K562 (cell line): ENCODE measurements at regions not wholly inside any gene's neighbourhood (a gene's known extent, or its start where the extent isn't known, plus 50 kb on each side); places are given as distances from the start of the nearest gene placed in this dataset.

ENCODE experiments used
- ATAC-seq: fragments of 200-7000 bp; cut with Tn5 transposase; 3 replicates; pipeline ENCODE4 v1.9.1; 2020; ENCODE audit warnings: moderate library complexity
- BruUV-seq: library from RNA; stranded (reverse); fragments of 400-500 nt; replicated peaks from 2 replicates; lab custom pipeline; 2021; lab: Mats Ljungman, UMichigan
- CTCF ChIA-PET: fragments of 300-600 bp; formaldehyde crosslinking; extraction: SDS; loops from one replicate; lab custom pipeline; 2021; ENCODE audit warnings: low intra/inter-chr PET ratio; lab: Yijun Ruan, JAX
- POLR2A ChIA-PET: fragments of 300-600, 350-650 bp; sonication (Branson Sonifier 250); formaldehyde crosslinking; extraction: SDS; loops from one replicate; lab custom pipeline; 2021; ENCODE audit warnings: antibody characterized with exemption, inconsistent platforms; lab: Yijun Ruan, JAX
- DNase-seq, 4 experiments: peaks; one replicate each; pipeline versions ENCODE4 v3.0.0 to v3.0.0-alpha.2; 2011 to 2018; ENCODE audit warnings: low spot score in 3 of 4, mixed read lengths in 3 of 4; ENCODE audit errors: extremely low read depth in 1 of 4
- FAIRE-seq: peaks from 2 replicates; lab custom pipeline; 2011; peaks lifted over from hg19 to GRCh38; lab: Jason Lieb, UNC
- H2AFZ ChIP-seq: 2 replicates; pipeline ENCODE4 v1.6.0; 2011; ENCODE audit warnings: low read depth, low read length, control low read depth, inconsistent platforms
- H3K27ac ChIP-seq: fragments of 200-600 bp; 3 replicates; pipeline ENCODE4 v1.8.0; 2011; ENCODE audit warnings: low read depth, mild to moderate bottlenecking, control low read depth, inconsistent platforms, low read length, moderate library complexity, mixed read lengths; ENCODE audit errors: extremely low read depth
- H3K27me3 ChIP-seq, 2 experiments: fragments of 300-600 bp in 1 of 2; 2 replicates in 1 of 2; 3 replicates in 1 of 2; pipeline versions ENCODE4 v1.6.0 to v1.8.0; 2011; ENCODE audit warnings: inconsistent platforms in 2 of 2, low read length in 2 of 2, mild to moderate bottlenecking in 1 of 2, mixed read lengths in 1 of 2, moderate library complexity in 1 of 2; ENCODE audit not compliant: control insufficient read depth in 2 of 2, insufficient read depth in 2 of 2
- H3K36me3 ChIP-seq: fragments of 300-600 bp; 3 replicates; pipeline ENCODE4 v1.8.0; 2011; ENCODE audit warnings: mild to moderate bottlenecking, low read length, inconsistent platforms; ENCODE audit not compliant: control insufficient read depth, insufficient read depth
- H3K4me1 ChIP-seq, 2 experiments: fragments of 200-600 bp in 1 of 2; replicated peaks in 1 of 2; 2 replicates in 1 of 2; 3 replicates in 1 of 2; pipeline versions ENCODE4 v1.5.1 to v1.8.0; 2011; ENCODE audit warnings: inconsistent platforms in 2 of 2, low read length in 2 of 2, mild to moderate bottlenecking in 1 of 2, mixed read lengths in 1 of 2, moderate library complexity in 1 of 2; ENCODE audit not compliant: control insufficient read depth in 2 of 2, insufficient read depth in 2 of 2
- H3K4me2 ChIP-seq: 2 replicates; pipeline ENCODE4 v1.6.1; 2011; ENCODE audit warnings: low read length, control low read depth, inconsistent platforms, mixed read lengths; ENCODE audit not compliant: insufficient read depth
- H3K4me3 ChIP-seq: fragments of 200-600 bp; sonication (generic), shearing (Covaris generic); 2 replicates; pipeline ENCODE4 v1.5.1; 2016; ENCODE audit warnings: control low read depth, inconsistent platforms
- H3K79me2 ChIP-seq: fragments of 200-600 bp; 3 replicates; pipeline ENCODE4 v1.8.0; 2011; ENCODE audit warnings: low read length, inconsistent platforms; ENCODE audit not compliant: control insufficient read depth, insufficient read depth
- H3K9ac ChIP-seq, 2 experiments: 2 replicates each; pipeline versions ENCODE4 v1.6.0 to v1.6.1; 2011; ENCODE audit warnings: low read depth in 2 of 2, low read length in 2 of 2, control low read depth in 1 of 2, inconsistent platforms in 1 of 2, mild to moderate bottlenecking in 1 of 2, mixed read lengths in 1 of 2; ENCODE audit not compliant: insufficient read depth in 1 of 2
- H3K9me1 ChIP-seq: one replicate; pipeline ENCODE4 v1.6.0; 2011; ENCODE audit warnings: inconsistent platforms, mild to moderate bottlenecking, low read length, moderate library complexity; ENCODE audit not compliant: control insufficient read depth, insufficient read depth
- H3K9me3 ChIP-seq: replicated peaks from 2 replicates; pipeline ENCODE4 v1.5.1; 2011; ENCODE audit warnings: low read depth, low read length, inconsistent platforms; ENCODE audit not compliant: control insufficient read depth, insufficient read depth
- H4K20me1 ChIP-seq: replicated peaks from 2 replicates; pipeline ENCODE4 v1.6.1; 2011; ENCODE audit warnings: low read length, inconsistent platforms, mixed read lengths; ENCODE audit not compliant: control insufficient read depth, insufficient read depth
- CTCF ChIP-seq, 3 experiments: IDR thresholded peaks in 2 of 3; conservative IDR thresholded peaks in 1 of 3; 2 replicates each; pipeline ENCODE4 v1.5.1; 2011 to 2012; ENCODE audit warnings: low read length in 3 of 3, mild to moderate bottlenecking in 3 of 3, control low read depth in 2 of 3, improper control_type of control experiment in 1 of 3, inconsistent platforms in 1 of 3, low read depth in 1 of 3, mixed read lengths in 1 of 3, moderate library complexity in 1 of 3; ENCODE audit not compliant: insufficient read depth in 2 of 3
- ELK1 ChIP-seq: sonication (generic); formaldehyde crosslinking; IDR thresholded peaks from 2 replicates; pipeline ENCODE4 v1.8.1; 2022; ENCODE audit warnings: missing genetic modification reagents
- NCOA2 ChIP-seq, 2 experiments: fragments of 450-650 bp; IDR thresholded peaks; 2 replicates each; pipeline ENCODE4 v1.6.1; 2018; ENCODE audit warnings: mild to moderate bottlenecking in 2 of 2, moderate library complexity in 1 of 2; ENCODE audit not compliant: partially characterized antibody in 2 of 2
- POLR2A ChIP-seq: fragments of 450-650 bp; conservative IDR thresholded peaks from 2 replicates; pipeline ENCODE4 v1.6.1; 2016
- RFX5 ChIP-seq: IDR thresholded peaks from 2 replicates; pipeline ENCODE4 v1.6.1; 2011; ENCODE audit warnings: low read depth, mild to moderate bottlenecking, improper control_type of control experiment, low read length
- TCF7 ChIP-seq: sonication (generic); IDR thresholded peaks from 2 replicates; pipeline ENCODE4 v1.6.1; 2016; ENCODE audit warnings: antibody characterized with exemption, borderline replicate concordance
- XRCC5 ChIP-seq: fragments of 200-400 bp; formaldehyde crosslinking; IDR thresholded peaks from 2 replicates; pipeline ENCODE4 v1.6.1; 2017; ENCODE audit warnings: low read depth, mild to moderate bottlenecking, low read length
- ZSCAN29 ChIP-seq: fragments of 450-650 bp; IDR thresholded peaks from 2 replicates; pipeline ENCODE4 v1.6.1; 2017
- WGBS: fragments of 100-300 bp; shearing (Covaris generic); methylation state at CpG from one replicate; pipeline ENCODE4 v1.1.6; 2016; ENCODE audit warnings: low coverage, mixed read lengths; ENCODE audit not compliant: insufficient coverage; ENCODE audit errors: missing lambda C conversion rate; 5-methylcytosine and 5-hydroxymethylcytosine counted together
- in situ Hi-C: fragments of 300-500 bp; cut with MboI; formaldehyde crosslinking; loops from 4 replicates; pipeline ENCODE4 v1.15.0; 2018; ENCODE audit warnings: inconsistent platforms, mixed read lengths
- intact Hi-C: fragments of 100-400 bp; cut with micrococcal nuclease; formaldehyde crosslinking; loops from 2 replicates; pipeline ENCODE4 v1.14.2; 2022

DNA sequence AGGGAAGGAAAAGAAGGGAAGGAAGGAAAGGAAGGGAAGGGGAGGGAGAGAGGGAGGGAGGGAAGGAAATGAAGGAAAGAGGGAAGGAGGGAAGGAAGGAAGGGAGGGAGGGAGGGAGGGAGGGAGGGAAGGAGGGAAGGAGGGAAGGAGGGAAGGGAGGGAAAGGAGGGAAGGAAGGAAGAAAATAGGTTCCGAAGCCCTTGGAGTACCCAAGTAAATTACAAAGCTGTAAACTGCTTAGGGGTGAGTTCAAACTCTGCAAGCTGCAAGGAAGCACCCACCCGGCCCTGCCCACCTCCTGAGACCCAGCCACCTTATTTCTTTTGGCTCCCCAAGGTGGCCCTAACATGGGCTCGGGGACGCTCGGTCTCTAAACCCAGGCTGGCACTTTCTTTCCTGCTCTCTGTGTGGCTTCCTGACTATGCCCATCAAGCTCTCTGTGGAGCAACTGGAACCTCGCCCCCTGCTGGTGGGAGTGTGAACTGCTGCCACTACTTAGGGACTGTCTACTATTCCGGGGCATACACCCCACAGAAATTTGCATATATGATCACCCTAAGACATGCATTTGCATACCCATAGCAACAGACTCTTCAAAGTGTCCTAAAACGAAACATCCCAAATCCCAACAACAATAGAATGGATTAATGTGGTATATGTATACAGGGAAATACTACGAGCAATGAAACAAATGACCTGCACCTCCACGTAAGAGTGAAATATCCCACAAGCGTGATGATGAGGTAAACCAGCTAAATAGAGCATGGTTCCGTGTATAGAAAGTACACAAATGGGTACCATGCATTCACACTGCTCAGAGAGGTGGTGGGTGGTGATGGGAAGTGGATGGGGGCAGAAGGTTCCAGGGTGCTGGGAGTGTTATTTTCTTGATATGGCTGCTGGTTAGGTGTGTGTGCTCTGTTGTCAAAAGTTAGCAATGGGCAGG, 151.7 kb upstream of the TBL1X start:
- intact Hi-C loops: no loop called here
- POLR2A ChIA-PET: interaction anchor here (1.0 kb wide), 1 partner anchor 169 kb away, joined by 3 read pairs; no protein-coding TSS in a partner anchor
- TF ChIP-seq CTCF (IDR thresholded peaks at IDR 0.05 in 2 of 3, conservative IDR thresholded peaks at IDR 0.05 in 1 of 3; ENCODE audit: insufficient read depth in 2 of 3, low read depth in 1 of 3, low read length in 3 of 3): peak; percentile 60 to 82 (median 65)
- TF ChIP-seq ZSCAN29: no peak
- TF ChIP-seq RFX5: no peak
- TF ChIP-seq XRCC5: 0 out of 2 replicates have a peak, but pooled peaks have one; percentile 34
- no peak for TF ChIP-seq TCF7
- no peak for TF ChIP-seq ELK1
- TF ChIP-seq NCOA2 (IDR thresholded peaks at IDR 0.05; ENCODE audit: partially characterized antibody in 2 of 2): peak in 1 of 2 experiments; percentile 91
- no peak for TF ChIP-seq POLR2A

More for the DNA sequence above, 151.7 kb upstream of the TBL1X start:
- no peaks in the 10 kb centered on the region for H3K9me3 ChIP-seq
- H3K27me3 ChIP-seq: no peaks in the 10 kb centered on the region; a peak in 1 of 5 replicates
- H3K27ac ChIP-seq: no peak overlapping the region
- H4K20me1 ChIP-seq: no peaks in the 10 kb centered on the region
- DNase-seq: peak; percentile 53 to 65 (median 64)
- no peaks in the 10 kb centered on the region for H3K36me3 ChIP-seq
- no peaks in the 10 kb centered on the region for H3K9me1 ChIP-seq
- no peaks in the 10 kb centered on the region for H3K79me2 ChIP-seq
- BruUV-seq: no TSS peak
- CTCF ChIA-PET: no interaction called here
- WGBS: 24% methylated on average over 11 of the region's 12 CpGs
- H3K9ac ChIP-seq: no peak overlapping the region
- H3K4me3 ChIP-seq: no peak overlapping the region
- in situ Hi-C loops: no loop called here
- FAIRE-seq: peak; percentile 86
- no peak overlapping the region for H3K4me2 ChIP-seq
- peaks cover 0 to under 1% of the 10 kb centered on the region in 2 experiments; a peak in 2 of 5 replicates for H3K4me1 ChIP-seq
- ATAC-seq: peak; percentile 96
- H2AFZ ChIP-seq: peak overlapping the region; percentile 59; the same call in 1 of the 2 replicates
